ENCODE measurements at regions not wholly inside any gene's neighbourhood (a gene's known extent, or its start where the extent isn't known, plus 50 kb on each side); places are given as distances from the start of the nearest gene placed in this dataset.
A peak's percentile ranks its signal among the peaks of the same experiment; 100 is the strongest.
"Not testable (repeated sequence)": the region's sequence is repeated elsewhere in the genome, so short reads cannot be mapped to it uniquely, and the experiment has no call there.

DNA sequence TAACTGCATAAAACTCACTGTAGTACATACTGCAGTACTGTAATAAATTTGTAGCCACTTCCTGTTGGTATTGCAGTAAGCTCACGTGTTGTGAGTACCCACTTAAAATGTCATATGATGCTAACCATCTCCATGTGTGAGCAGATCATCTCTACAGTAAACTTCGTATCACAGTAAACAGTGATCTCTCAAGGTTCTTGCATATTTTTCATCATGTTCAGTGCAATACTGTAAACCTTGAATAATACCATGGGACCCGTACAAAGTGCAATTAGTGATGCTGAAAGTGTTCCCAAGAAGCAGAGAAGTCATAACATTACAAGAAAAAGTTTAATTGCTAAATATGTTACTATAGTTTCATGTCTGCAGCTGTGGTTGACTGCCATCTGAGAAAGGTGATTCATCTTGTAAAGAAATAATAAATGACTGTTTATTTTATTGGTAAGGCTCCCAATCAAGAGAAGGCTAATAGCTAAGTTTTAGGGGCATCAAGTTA, 253.8 kb upstream of the POU5F2 start:
- CTCF ChIA-PET = no interaction called here
- POLR2A ChIA-PET (ENCODE audit: low non-redundant PET) = no interaction called here

DNA sequence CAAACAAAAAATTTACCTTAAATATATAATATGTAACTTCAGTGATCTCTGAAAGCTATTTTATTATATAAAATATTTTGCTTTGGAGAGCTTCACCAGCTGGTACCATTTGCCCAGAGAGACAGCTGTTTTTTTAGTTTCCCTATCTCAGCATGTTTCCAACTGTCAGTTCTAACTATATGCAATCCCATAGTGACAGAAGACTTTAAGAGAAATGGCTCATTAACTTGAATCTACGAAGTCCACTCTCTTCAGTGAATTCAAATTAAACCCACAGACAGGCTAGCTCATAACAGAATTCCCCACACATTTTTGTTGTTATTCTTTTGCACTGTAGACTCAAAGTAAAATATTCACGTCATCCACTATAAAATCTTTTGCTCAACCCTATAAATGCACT, 251.8 kb upstream of the POU5F2 start:
- no peaks in the 10 kb centered on the region for H3K27me3 ChIP-seq (replicated peaks; ENCODE audit: insufficient read depth, low read depth, low read length, poor library complexity)
- H3K36me3 ChIP-seq (ENCODE audit: insufficient read depth, low read length, poor library complexity, severe bottlenecking) = no peaks in the 10 kb centered on the region
- intact Hi-C loops (cut with micrococcal nuclease; ENCODE audit: unreplicated experiment) = no loop called here
- TF ChIP-seq EZH2 (IDR thresholded peaks at IDR 0.05; ENCODE audit: borderline replicate concordance, low read depth, low read length, poor library complexity, severe bottlenecking) = no peak
- TF ChIP-seq, protein P1, sequence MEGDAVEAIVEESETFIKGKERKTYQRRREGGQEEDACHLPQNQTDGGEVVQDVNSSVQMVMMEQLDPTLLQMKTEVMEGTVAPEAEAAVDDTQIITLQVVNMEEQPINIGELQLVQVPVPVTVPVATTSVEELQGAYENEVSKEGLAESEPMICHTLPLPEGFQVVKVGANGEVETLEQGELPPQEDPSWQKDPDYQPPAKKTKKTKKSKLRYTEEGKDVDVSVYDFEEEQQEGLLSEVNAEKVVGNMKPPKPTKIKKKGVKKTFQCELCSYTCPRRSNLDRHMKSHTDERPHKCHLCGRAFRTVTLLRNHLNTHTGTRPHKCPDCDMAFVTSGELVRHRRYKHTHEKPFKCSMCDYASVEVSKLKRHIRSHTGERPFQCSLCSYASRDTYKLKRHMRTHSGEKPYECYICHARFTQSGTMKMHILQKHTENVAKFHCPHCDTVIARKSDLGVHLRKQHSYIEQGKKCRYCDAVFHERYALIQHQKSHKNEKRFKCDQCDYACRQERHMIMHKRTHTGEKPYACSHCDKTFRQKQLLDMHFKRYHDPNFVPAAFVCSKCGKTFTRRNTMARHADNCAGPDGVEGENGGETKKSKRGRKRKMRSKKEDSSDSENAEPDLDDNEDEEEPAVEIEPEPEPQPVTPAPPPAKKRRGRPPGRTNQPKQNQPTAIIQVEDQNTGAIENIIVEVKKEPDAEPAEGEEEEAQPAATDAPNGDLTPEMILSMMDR (conservative IDR thresholded peaks at IDR 0.05; ENCODE audit: low read depth, low read length) = no peak
- peaks cover 4% of the 10 kb centered on the region for H3K4me1 ChIP-seq (ENCODE audit: insufficient read depth, low read length, poor library complexity, severe bottlenecking)
- H3K9me3 ChIP-seq (ENCODE audit: low read depth, low read length, poor library complexity, severe bottlenecking) = no peaks in the 10 kb centered on the region
- DNase-seq (ENCODE audit: low spot score) = no peak
- H3K27ac ChIP-seq (ENCODE audit: low read depth, low read length, poor library complexity, severe bottlenecking) = no peak overlapping the region
- BruUV-seq (replicated peaks) = no TSS peak
- H3K4me3 ChIP-seq (ENCODE audit: low read depth, low read length, poor library complexity, severe bottlenecking) = no peak overlapping the region
- POLR2A ChIA-PET (ENCODE audit: low non-redundant PET) = no interaction called here
- CTCF ChIA-PET = no interaction called here

More for the DNA sequence above, 253.8 kb upstream of the POU5F2 start:
- BruUV-seq (replicated peaks) = no TSS peak
- DNase-seq (ENCODE audit: low spot score) = no peak
- H3K36me3 ChIP-seq (ENCODE audit: insufficient read depth, low read length, poor library complexity, severe bottlenecking) = no peaks in the 10 kb centered on the region
- no peaks in the 10 kb centered on the region for H3K27me3 ChIP-seq (replicated peaks; ENCODE audit: insufficient read depth, low read depth, low read length, poor library complexity)
- H3K27ac ChIP-seq (ENCODE audit: low read depth, low read length, poor library complexity, severe bottlenecking) = no peak overlapping the region
- intact Hi-C loops (cut with micrococcal nuclease; ENCODE audit: unreplicated experiment) = no loop called here
- no peaks in the 10 kb centered on the region for H3K9me3 ChIP-seq (ENCODE audit: low read depth, low read length, poor library complexity, severe bottlenecking)
- peaks cover 4% of the 10 kb centered on the region for H3K4me1 ChIP-seq (ENCODE audit: insufficient read depth, low read length, poor library complexity, severe bottlenecking)
- no peak for TF ChIP-seq EZH2 (IDR thresholded peaks at IDR 0.05; ENCODE audit: borderline replicate concordance, low read depth, low read length, poor library complexity, severe bottlenecking)
- TF ChIP-seq, protein P1 (conservative IDR thresholded peaks at IDR 0.05; ENCODE audit: low read depth, low read length) = no peak
- H3K4me3 ChIP-seq (ENCODE audit: low read depth, low read length, poor library complexity, severe bottlenecking) = no peak overlapping the region

DNA sequence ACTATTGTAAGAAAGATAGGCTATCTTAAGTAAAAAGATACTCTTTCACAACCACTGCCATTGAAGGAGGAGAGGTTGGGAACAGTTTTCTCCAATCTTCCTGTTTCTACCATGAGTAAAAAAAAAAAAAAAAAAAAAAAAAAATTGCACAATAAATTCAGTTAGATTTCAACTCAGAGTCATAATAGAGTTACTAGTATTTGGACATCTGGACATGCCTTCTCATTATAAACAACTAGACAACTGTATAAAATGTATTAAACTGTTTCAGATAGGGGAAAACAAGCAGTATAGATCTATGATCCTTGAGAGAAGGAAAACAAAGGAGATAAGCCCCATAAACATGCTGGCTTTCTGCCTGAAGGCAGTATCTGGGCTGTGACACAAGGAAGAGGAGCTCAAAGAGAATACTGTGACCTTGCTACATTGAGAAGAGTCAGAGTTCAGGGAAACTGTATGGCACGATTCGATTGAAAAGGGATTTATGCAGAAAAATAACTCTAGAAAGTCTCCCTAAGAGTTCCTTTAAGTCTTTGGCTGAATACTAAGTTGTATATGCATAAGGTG, 249.2 kb upstream of the POU5F2 start:
- TF ChIP-seq EZH2 (IDR thresholded peaks at IDR 0.05; ENCODE audit: borderline replicate concordance, low read depth, low read length, poor library complexity, severe bottlenecking) = no peak
- TF ChIP-seq, protein P1 (conservative IDR thresholded peaks at IDR 0.05; ENCODE audit: low read depth, low read length) = no peak
- no peak overlapping the region for H3K4me3 ChIP-seq (ENCODE audit: low read depth, low read length, poor library complexity, severe bottlenecking)
- no peaks in the 10 kb centered on the region for H3K9me3 ChIP-seq (ENCODE audit: low read depth, low read length, poor library complexity, severe bottlenecking)
- intact Hi-C loops (cut with micrococcal nuclease; ENCODE audit: unreplicated experiment) = no loop called here
- POLR2A ChIA-PET (ENCODE audit: low non-redundant PET) = no interaction called here
- no peaks in the 10 kb centered on the region for H3K36me3 ChIP-seq (ENCODE audit: insufficient read depth, low read length, poor library complexity, severe bottlenecking)
- peak; percentile 4 for DNase-seq (ENCODE audit: low spot score)
- H3K27me3 ChIP-seq (replicated peaks; ENCODE audit: insufficient read depth, low read depth, low read length, poor library complexity) = no peaks in the 10 kb centered on the region
- H3K27ac ChIP-seq (ENCODE audit: low read depth, low read length, poor library complexity, severe bottlenecking) = no peak overlapping the region
- no TSS peak for BruUV-seq (replicated peaks)
- CTCF ChIA-PET = interaction anchor here (0.6 kb wide), 1 partner anchor 556 kb away, joined by 5 read pairs; no protein-coding TSS in a partner anchor
- H3K4me1 ChIP-seq (ENCODE audit: insufficient read depth, low read length, poor library complexity, severe bottlenecking) = peaks cover 4% of the 10 kb centered on the region

DNA sequence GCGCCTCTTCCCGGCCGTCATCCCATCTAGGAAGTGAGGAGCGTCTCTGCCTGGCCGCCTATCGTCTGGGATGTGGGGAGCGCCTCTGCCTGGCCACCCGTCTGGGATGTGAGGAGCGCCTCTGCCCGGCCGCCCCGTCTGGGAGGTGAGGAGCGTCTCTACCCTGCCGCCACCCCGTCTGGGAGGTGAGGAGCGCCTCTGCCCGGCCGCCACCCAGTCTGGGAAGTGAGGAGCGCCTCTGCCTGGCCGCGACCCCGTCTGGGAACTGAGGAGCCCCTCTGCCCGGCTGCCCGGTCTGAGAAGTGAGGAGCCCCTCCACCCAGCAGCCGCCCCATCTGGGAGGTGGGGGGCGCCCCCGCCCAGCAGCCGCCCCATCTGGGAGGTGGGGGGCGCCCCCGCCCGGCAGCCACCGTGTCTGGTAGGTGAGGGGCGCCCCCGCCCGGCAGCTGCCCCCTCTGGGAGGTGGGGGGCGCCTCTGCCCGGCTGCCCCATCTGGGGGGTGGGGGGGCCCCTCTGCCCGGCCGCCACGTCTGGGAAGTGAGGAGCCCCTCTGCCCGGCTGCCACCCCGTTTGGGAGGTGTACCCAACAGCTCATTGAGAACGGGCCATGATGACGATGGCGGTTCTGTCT, 244.7 kb upstream of the POU5F2 start:
- DNase-seq (ENCODE audit: low spot score); H3K27ac ChIP-seq (ENCODE audit: low read depth, low read length, poor library complexity, severe bottlenecking); BruUV-seq (replicated peaks); CTCF ChIA-PET; H3K4me1 ChIP-seq (ENCODE audit: insufficient read depth, low read length, poor library complexity, severe bottlenecking); POLR2A ChIA-PET (ENCODE audit: low non-redundant PET); intact Hi-C loops (cut with micrococcal nuclease; ENCODE audit: unreplicated experiment); H3K9me3 ChIP-seq (ENCODE audit: low read depth, low read length, poor library complexity, severe bottlenecking); H3K27me3 ChIP-seq (replicated peaks; ENCODE audit: insufficient read depth, low read depth, low read length, poor library complexity); H3K36me3 ChIP-seq (ENCODE audit: insufficient read depth, low read length, poor library complexity, severe bottlenecking); H3K4me3 ChIP-seq (ENCODE audit: low read depth, low read length, poor library complexity, severe bottlenecking): not testable (repeated sequence)

Data from A673 (cell line).